H9 (cell line): ENCODE measurements at regions not wholly inside any gene's neighbourhood (a gene's known extent, or its start where the extent isn't known, plus 50 kb on each side); places are given as distances from the start of the nearest gene placed in this dataset.

Experiments
- DNase-seq: peaks from one replicate; pipeline ENCODE4 v3.0.0-alpha.2; 2017
- H2AFZ ChIP-seq: one replicate; pipeline ENCODE4 v1.6.1; 2013; ENCODE audit warnings: mild to moderate bottlenecking, low read length, control low read depth, moderate library complexity
- H2AK5ac ChIP-seq: 2 replicates; pipeline ENCODE4 v1.6.1; 2013; ENCODE audit warnings: low read length, control low read depth, mixed read lengths; ENCODE audit not compliant: insufficient read length
- H2BK120ac ChIP-seq: one replicate; pipeline ENCODE4 v1.6.1; 2013; ENCODE audit warnings: low read depth, mild to moderate bottlenecking, low read length, control low read depth, inconsistent platforms; ENCODE audit not compliant: poor library complexity, severe bottlenecking
- H2BK12ac ChIP-seq: 2 replicates; pipeline ENCODE4 v1.6.1; 2013; ENCODE audit warnings: low read length, control low read depth, mixed read lengths, low read depth; ENCODE audit not compliant: insufficient read length
- H2BK15ac ChIP-seq: 2 replicates; pipeline ENCODE4 v1.6.1; 2013; ENCODE audit warnings: low read depth, low read length, control low read depth
- H2BK20ac ChIP-seq: one replicate; pipeline ENCODE4 v1.6.1; 2013; ENCODE audit warnings: low read depth, mild to moderate bottlenecking, low read length, control low read depth, inconsistent platforms; ENCODE audit not compliant: poor library complexity, severe bottlenecking
- H2BK5ac ChIP-seq: 2 replicates; pipeline ENCODE4 v1.6.1; 2013; ENCODE audit warnings: low read length, control low read depth, mixed read lengths; ENCODE audit not compliant: insufficient read length
- H3K14ac ChIP-seq: 2 replicates; pipeline ENCODE4 v1.6.1; 2013; ENCODE audit warnings: low read length, control low read depth; ENCODE audit not compliant: insufficient read depth
- H3K18ac ChIP-seq: 2 replicates; pipeline ENCODE4 v1.6.1; 2013; ENCODE audit warnings: low read depth, mild to moderate bottlenecking, mixed read lengths, low read length, control low read depth; ENCODE audit not compliant: insufficient read length
- H3K23ac ChIP-seq: 2 replicates; pipeline ENCODE4 v1.6.1; 2013; ENCODE audit warnings: low read length, control low read depth, mixed read lengths, low read depth; ENCODE audit not compliant: insufficient read length
- H3K23me2 ChIP-seq: 2 replicates; pipeline ENCODE4 v1.6.1; 2013; ENCODE audit warnings: low read depth, mild to moderate bottlenecking, mixed read lengths, low read length, control low read depth; ENCODE audit not compliant: insufficient read length, poor library complexity, severe bottlenecking
- H3K27ac ChIP-seq: 2 replicates; pipeline ENCODE4 v1.5.1; 2013; ENCODE audit warnings: low read length, control low read depth, mixed read lengths, low read depth; ENCODE audit not compliant: insufficient read length
- H3K27me3 ChIP-seq: 2 replicates; pipeline ENCODE4 v1.6.1; 2013; ENCODE audit warnings: low read length, control low read depth, inconsistent platforms; ENCODE audit not compliant: insufficient read depth
- H3K4ac ChIP-seq: 2 replicates; pipeline ENCODE4 v1.6.1; 2013; ENCODE audit warnings: low read depth, mild to moderate bottlenecking, control low read depth, inconsistent platforms, low read length, moderate library complexity
- H3K4me1 ChIP-seq: 2 replicates; pipeline ENCODE4 v1.6.1; 2013; ENCODE audit warnings: low read length, control low read depth, inconsistent platforms; ENCODE audit not compliant: insufficient read depth
- H3K4me2 ChIP-seq: 2 replicates; pipeline ENCODE4 v1.6.1; 2013; ENCODE audit warnings: low read length, control low read depth, mixed read lengths; ENCODE audit not compliant: insufficient read length, insufficient read depth
- H3K56ac ChIP-seq: 2 replicates; pipeline ENCODE4 v1.6.1; 2013; ENCODE audit warnings: low read depth, mild to moderate bottlenecking, mixed read lengths, low read length, control low read depth; ENCODE audit not compliant: insufficient read length
- H3K79me1 ChIP-seq: 2 replicates; pipeline ENCODE4 v1.6.1; 2013; ENCODE audit warnings: low read depth, mild to moderate bottlenecking, moderate library complexity, low read length, control low read depth, inconsistent platforms; ENCODE audit not compliant: insufficient read depth, poor library complexity, severe bottlenecking
- H3K79me2 ChIP-seq: 2 replicates; pipeline ENCODE4 v1.6.1; 2013; ENCODE audit warnings: low read length, control low read depth, inconsistent platforms; ENCODE audit not compliant: insufficient read depth
- H3K9ac ChIP-seq: 2 replicates; pipeline ENCODE4 v1.6.1; 2013; ENCODE audit warnings: low read length, control low read depth, mixed read lengths; ENCODE audit not compliant: insufficient read length; ENCODE audit errors: extremely low read depth
- H3K9me3 ChIP-seq: one replicate; pipeline ENCODE4 v1.6.1; 2013; ENCODE audit warnings: low read depth, low read length, inconsistent platforms; ENCODE audit not compliant: control insufficient read depth
- H3T11ph ChIP-seq: one replicate; pipeline ENCODE4 v1.6.1; 2013; ENCODE audit warnings: mild to moderate bottlenecking, low read length, control low read depth, inconsistent platforms
- H4K20me1 ChIP-seq: one replicate; pipeline ENCODE4 v1.6.1; 2013; ENCODE audit not compliant: control insufficient read depth, insufficient read length, insufficient read depth
- H4K5ac ChIP-seq: 2 replicates; pipeline ENCODE4 v1.6.1; 2013; ENCODE audit warnings: low read depth, mild to moderate bottlenecking, mixed read lengths, low read length, control low read depth; ENCODE audit not compliant: insufficient read length
- H4K8ac ChIP-seq: replicated peaks from 2 replicates; pipeline ENCODE4 v1.6.1; 2013; ENCODE audit warnings: low read length, control low read depth, mixed read lengths, low read depth; ENCODE audit not compliant: insufficient read length
- H4K91ac ChIP-seq: 2 replicates; pipeline ENCODE4 v1.6.1; 2013; ENCODE audit warnings: low read depth, mild to moderate bottlenecking, moderate library complexity, mixed read lengths, low read length, control low read depth; ENCODE audit not compliant: insufficient read length
- H3K27ac Mint-ChIP-seq, 3 experiments: 2 replicates in 2 of 3; 3 replicates in 1 of 3; pipeline ENCODE4 v1.8.0; 2020 to 2021; ENCODE audit warnings: mixed read lengths in 3 of 3, mild to moderate bottlenecking in 1 of 3, moderate library complexity in 1 of 3
- H3K27me3 Mint-ChIP-seq: 2 replicates; pipeline ENCODE4 v1.8.0; 2021; ENCODE audit warnings: low read depth, mild to moderate bottlenecking, moderate library complexity, mixed read lengths
- H3K36me3 Mint-ChIP-seq, 3 experiments: 2 replicates in 2 of 3; 3 replicates in 1 of 3; pipeline ENCODE4 v1.8.0; 2020 to 2021; ENCODE audit warnings: low read depth in 3 of 3, mixed read lengths in 3 of 3; ENCODE audit not compliant: insufficient read depth in 1 of 3
- H3K4me1 Mint-ChIP-seq, 2 experiments: 2 replicates each; pipeline ENCODE4 v1.8.0; 2020; ENCODE audit warnings: mixed read lengths in 2 of 2
- H3K4me3 Mint-ChIP-seq, 2 experiments: 2 replicates in 1 of 2; 3 replicates in 1 of 2; pipeline ENCODE4 v1.8.0; 2020 to 2021; ENCODE audit warnings: mild to moderate bottlenecking in 2 of 2, mixed read lengths in 2 of 2, moderate library complexity in 1 of 2
- H3K9me3 Mint-ChIP-seq, 2 experiments: 2 replicates in 1 of 2; 3 replicates in 1 of 2; pipeline ENCODE4 v1.8.0; 2020; ENCODE audit warnings: mild to moderate bottlenecking in 2 of 2, mixed read lengths in 2 of 2, moderate library complexity in 1 of 2
- WGBS: extraction: QIAGEN DNeasy Blood & Tissue Kit; methylation state at CpG from one replicate; pipeline ENCODE4 v1.1.7; 2013; ENCODE audit warnings: missing lambda C conversion rate, low lambda C conversion rate, mixed read lengths; ENCODE audit not compliant: insufficient read length; ENCODE audit errors: extremely low coverage; 5-methylcytosine and 5-hydroxymethylcytosine counted together
- TF ChIP-seq, protein P1 (sequence below): fragments of 200-600 bp; sonication (generic); conservative IDR thresholded peaks from 3 replicates; pipeline ENCODE4 v1.8.0; 2021; ENCODE audit warnings: antibody characterized with exemption, mild to moderate bottlenecking

DNA sequence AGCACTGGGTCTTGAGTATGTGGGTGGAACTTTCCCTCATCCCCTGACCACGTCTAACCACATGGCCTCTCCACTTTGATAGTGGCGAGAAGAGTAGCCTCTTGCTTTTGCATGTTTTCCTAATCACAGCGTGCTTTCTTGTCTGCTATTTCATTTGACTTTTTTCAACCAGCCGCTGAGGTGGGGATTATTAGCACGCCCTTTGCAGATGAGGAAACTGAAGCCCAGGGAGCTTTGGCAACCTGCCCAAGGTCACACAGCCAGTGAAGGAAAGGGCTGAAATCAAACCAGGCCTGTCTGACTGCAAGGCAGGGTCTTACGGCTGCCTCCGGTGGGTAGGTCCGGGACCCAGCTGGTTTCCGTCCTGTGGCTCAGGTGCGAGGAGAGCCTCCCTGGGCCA, 106.5 kb upstream of the MSX2 start:
- TF ChIP-seq, protein P1, sequence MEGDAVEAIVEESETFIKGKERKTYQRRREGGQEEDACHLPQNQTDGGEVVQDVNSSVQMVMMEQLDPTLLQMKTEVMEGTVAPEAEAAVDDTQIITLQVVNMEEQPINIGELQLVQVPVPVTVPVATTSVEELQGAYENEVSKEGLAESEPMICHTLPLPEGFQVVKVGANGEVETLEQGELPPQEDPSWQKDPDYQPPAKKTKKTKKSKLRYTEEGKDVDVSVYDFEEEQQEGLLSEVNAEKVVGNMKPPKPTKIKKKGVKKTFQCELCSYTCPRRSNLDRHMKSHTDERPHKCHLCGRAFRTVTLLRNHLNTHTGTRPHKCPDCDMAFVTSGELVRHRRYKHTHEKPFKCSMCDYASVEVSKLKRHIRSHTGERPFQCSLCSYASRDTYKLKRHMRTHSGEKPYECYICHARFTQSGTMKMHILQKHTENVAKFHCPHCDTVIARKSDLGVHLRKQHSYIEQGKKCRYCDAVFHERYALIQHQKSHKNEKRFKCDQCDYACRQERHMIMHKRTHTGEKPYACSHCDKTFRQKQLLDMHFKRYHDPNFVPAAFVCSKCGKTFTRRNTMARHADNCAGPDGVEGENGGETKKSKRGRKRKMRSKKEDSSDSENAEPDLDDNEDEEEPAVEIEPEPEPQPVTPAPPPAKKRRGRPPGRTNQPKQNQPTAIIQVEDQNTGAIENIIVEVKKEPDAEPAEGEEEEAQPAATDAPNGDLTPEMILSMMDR = no peak
- Mint-ChIP-seq H3K9me3 (peaks cover 5% of the 10 kb centered on the region in 2 experiments; a peak in 3 of 5 replicates), H3K36me3 (peaks cover 0 to 4% (median 1%) of the 10 kb centered on the region in 3 experiments; a peak in 1 of 7 replicates), H3K27me3 (peaks cover 16% of the 10 kb centered on the region), H3K4me1 (peaks cover 3% of the 10 kb centered on the region in 2 experiments; a peak in 3 of 4 replicates), H3K4me3 (no peak overlapping the region), H3K27ac (no peak overlapping the region)
- DNase-seq = no peak
- no peak overlapping the region for H3K4ac ChIP-seq
- H2BK15ac ChIP-seq = no peak overlapping the region
- no peak overlapping the region for H3K9ac ChIP-seq
- H2BK20ac ChIP-seq = no peak overlapping the region
- no peaks in the 10 kb centered on the region for H3K79me2 ChIP-seq
- no peaks in the 10 kb centered on the region for H3K23me2 ChIP-seq
- no peaks in the 10 kb centered on the region for H3K27me3 ChIP-seq
- no peak overlapping the region for H2AK5ac ChIP-seq
- no peak overlapping the region for H2BK5ac ChIP-seq
- WGBS = no CpG with 5 or more reads among the region's 10 CpGs
- H4K8ac ChIP-seq = no peak overlapping the region
- no peak overlapping the region for H4K91ac ChIP-seq
- no peak overlapping the region for H3T11ph ChIP-seq
- no peak overlapping the region for H4K5ac ChIP-seq
- no peak overlapping the region for H3K14ac ChIP-seq
- no peaks in the 10 kb centered on the region for H3K9me3 ChIP-seq
- no peaks in the 10 kb centered on the region for H3K4me1 ChIP-seq
- H3K79me1 ChIP-seq = no peaks in the 10 kb centered on the region
- no peak overlapping the region for H3K4me2 ChIP-seq
- H2BK120ac ChIP-seq = no peak overlapping the region
- no peak overlapping the region for H3K56ac ChIP-seq
- no peak overlapping the region for H3K18ac ChIP-seq
- H2BK12ac ChIP-seq = no peak overlapping the region
- no peaks in the 10 kb centered on the region for H4K20me1 ChIP-seq
- H2AFZ ChIP-seq = no peak overlapping the region
- H3K23ac ChIP-seq = no peak overlapping the region
- H3K27ac ChIP-seq = no peak overlapping the region
